Astrocyte of the hippocampus (primary cell): ENCODE measurements at regions not wholly inside any gene's neighbourhood (a gene's known extent, or its start where the extent isn't known, plus 50 kb on each side); places are given as distances from the start of the nearest gene placed in this dataset.
"Not testable (repeated sequence)": the region's sequence is repeated elsewhere in the genome, so short reads cannot be mapped to it uniquely, and the experiment has no call there.

ENCODE experiments used
- DNase-seq: peaks from one replicate; pipeline ENCODE4 v3.0.0; 2011; ENCODE audit warnings: low read depth, low spot score

DNA sequence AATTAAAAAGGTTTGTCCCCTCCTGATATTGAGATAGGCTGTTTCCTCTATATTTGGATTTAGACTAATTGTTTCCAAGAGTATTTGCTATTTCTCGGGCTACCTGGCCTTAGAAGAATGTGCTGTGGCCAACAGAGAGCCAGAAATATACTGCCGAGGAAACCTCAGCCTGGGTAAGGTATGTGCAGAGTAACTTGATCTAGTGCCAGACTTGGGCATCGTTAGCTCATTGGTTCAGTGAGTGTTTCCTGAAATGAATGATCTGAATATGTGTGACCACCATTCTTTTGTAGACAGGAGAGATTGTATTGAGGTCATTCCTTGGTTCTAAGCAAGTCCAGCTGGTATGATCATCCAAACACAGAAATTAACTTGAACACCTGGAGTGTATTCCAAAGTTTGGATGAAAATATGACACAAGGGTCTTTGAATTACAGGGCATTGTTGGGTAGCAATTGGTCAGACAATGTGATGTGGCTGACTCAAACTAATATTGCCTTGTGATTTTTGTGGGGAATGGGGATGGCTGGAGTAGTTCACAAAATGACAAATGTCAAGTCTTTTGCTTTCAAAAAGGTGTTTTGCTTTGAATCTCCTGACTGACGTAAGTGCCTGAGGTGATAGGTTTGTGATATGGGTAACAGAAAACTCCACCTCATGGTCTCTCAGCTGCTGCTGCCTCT lies 100.2 kb upstream of the CXCL13 start:
- DNase-seq, result no peak

DNA sequence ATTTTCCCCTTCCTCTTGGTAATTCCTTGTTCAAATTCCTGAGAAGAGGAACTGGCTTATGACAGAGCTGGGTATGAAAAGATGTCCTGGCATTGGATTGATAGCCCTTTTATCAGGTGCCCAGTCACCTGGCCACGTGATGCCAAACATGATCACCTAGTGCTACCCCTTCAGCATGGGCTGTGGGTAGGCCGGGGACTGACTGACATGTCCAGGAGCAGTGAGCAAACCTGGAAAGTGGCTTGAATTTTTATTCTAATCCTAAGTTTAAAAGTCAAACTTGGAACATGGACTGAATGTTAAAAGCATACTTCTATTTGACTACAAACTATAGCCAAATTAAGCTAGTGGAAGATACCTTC lies 99.7 kb upstream of the CXCL13 start:
- DNase-seq, result no peak

DNA sequence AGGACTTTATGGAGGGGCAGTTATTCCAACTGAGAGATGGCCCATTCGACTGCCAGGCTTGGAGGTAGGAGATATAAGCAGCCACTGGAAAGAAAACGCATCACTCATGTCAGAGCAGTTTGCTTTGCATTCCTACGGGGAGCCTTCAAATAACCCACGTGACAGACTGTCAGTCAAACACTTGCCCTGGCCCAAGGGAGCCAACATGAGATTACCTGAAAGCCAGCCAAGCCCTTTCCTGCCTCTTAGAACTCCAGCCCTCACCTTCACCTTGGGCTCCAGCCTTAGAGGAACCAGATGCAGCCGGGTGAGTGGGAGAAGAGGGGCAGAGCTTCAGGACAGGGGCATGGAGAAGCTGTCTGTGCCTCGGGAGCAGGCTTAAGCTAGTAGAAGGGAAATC lies 95.3 kb upstream of the CXCL13 start:
- no peak for DNase-seq

DNA sequence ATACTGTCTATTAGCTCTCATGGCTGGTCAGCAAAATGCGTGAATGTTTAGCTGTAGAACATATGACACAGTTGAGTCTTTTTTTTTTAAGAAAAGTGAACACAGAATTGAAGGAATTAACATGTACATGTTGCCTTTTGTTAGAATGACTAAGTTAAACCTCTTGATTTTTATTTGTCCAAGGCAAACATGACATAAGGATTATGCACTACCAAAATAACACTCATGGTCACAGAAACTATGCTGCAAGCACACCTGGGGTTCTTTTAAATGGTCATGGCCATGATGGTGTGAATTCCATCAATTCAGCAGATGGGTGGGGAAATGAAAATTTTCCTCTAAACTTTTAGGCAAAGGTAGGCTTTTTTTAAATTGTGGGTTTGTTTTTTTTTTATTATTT lies 80.1 kb upstream of the CXCL13 start:
- no peak for DNase-seq

DNA sequence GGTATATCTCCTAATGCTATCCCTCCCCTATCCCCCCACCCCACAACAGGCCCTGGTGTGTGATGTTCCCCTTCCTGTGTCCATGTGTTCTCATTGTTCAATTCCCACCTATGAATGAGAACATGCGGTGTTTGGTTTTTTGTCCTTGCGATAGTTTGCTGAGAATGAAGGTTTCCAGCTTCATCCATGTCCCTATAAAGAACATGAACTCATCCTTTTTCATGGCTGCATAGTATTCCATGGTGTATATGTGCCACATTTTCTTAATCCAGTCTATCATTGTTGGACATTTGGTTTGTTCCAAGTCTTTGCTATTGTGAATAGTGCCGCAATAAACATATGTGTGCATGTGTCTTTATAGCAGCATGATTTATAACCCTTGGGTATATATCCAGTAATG lies 77.7 kb upstream of the CXCL13 start:
- DNase-seq, result not testable (repeated sequence)

DNA sequence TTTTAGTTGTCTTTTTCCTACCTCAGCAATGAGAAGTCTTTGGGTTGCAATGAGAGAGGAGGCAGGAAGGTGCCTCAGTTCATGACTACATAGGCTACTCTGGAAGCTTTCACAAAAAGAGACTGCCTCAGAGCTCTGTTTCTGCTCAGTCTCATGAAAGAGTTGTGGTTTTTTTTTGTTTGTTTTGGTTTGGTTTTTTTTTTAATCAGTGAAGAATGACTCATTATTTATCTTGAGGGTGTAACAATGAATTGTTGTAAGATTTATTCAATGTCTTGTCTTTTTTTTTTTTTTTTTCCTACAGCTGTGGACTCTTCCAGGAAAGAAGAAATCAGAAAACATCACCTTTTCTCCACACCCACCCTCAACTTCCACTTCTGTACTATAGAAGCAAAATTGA lies 67.5 kb upstream of the CXCL13 start:
- DNase-seq, result peak; percentile 44

- peak; percentile 60 for DNase-seq
Measured at GRCh38 chr4:77538574-77539157, 67.0 kb upstream of the CXCL13 start.
